Adrenal gland (tissue), 5 donors: ENCODE measurements at regions not wholly inside any gene's neighbourhood (a gene's known extent, or its start where the extent isn't known, plus 50 kb on each side); places are given as distances from the start of the nearest gene placed in this dataset.

Source experiments
- CTCF ChIP-seq, 6 experiments: fragments of 450-650 bp in 4 of 6; fragments of 200-600 bp in 2 of 6; sonication (generic) in 1 of 6; IDR thresholded peaks; 1 replicate in 5 of 6; 2 replicates in 1 of 6; pipeline versions ENCODE4 v1.5.1 to v1.8.0; 2016 to 2021; ENCODE audit warnings: antibody characterized with exemption in 6 of 6, mild to moderate bottlenecking in 2 of 6, moderate library complexity in 1 of 6
- POLR2A ChIP-seq, 2 donors: fragments of 450-650 bp; IDR thresholded peaks; one replicate each; pipeline ENCODE4 v1.6.1; 2017; ENCODE audit warnings: antibody characterized with exemption in 2 of 2, mild to moderate bottlenecking in 2 of 2, moderate library complexity in 1 of 2
- donor health status: DM: no; HTN: no; CAD: no.

GRCh38 chr13:44321961-44322360 lies 51.7 kb upstream of the SERP2 start:
- no peak for TF ChIP-seq CTCF (IDR thresholded peaks at IDR 0.05)
- TF ChIP-seq POLR2A (IDR thresholded peaks at IDR 0.05): no peak
